AG04450 (cell line): ENCODE measurements at regions not wholly inside any gene's neighbourhood (a gene's known extent, or its start where the extent isn't known, plus 50 kb on each side); places are given as distances from the start of the nearest gene placed in this dataset.

ENCODE experiments used
- CTCF ChIA-PET: fragments of 300-600, 350-600 bp; formaldehyde crosslinking; extraction: SDS; loops from one replicate; lab custom pipeline; 2022; ENCODE audit warnings: antibody characterized with exemption, inconsistent platforms; lab: Charles Lee
- POLR2A ChIA-PET: fragments of 350-600 bp; formaldehyde crosslinking; extraction: SDS; loops from one replicate; lab custom pipeline; 2021; ENCODE audit warnings: antibody characterized with exemption, inconsistent platforms; lab: Yijun Ruan, JAX
- DNase-seq: peaks from one replicate; pipeline ENCODE4 v3.0.0-alpha.2; 2011; ENCODE audit warnings: low read depth, low spot score
- H3K27ac ChIP-seq: one replicate; pipeline ENCODE4 v1.5.1; 2012; ENCODE audit warnings: low read depth, low read length, control low read depth
- H3K27me3 ChIP-seq: one replicate; pipeline ENCODE4 v1.6.0; 2012; ENCODE audit warnings: low read length; ENCODE audit not compliant: control insufficient read depth, insufficient read depth
- H3K4me3 ChIP-seq: 2 replicates; pipeline ENCODE4 v1.5.1; 2011; ENCODE audit warnings: mild to moderate bottlenecking, low read depth, low read length, control low read depth
- H3K9me3 ChIP-seq: 2 replicates; pipeline ENCODE4 v1.5.1; 2012; ENCODE audit warnings: low read length; ENCODE audit not compliant: control insufficient read depth, insufficient read depth
- TF ChIP-seq, protein P1 (sequence below): IDR thresholded peaks from 2 replicates; pipeline ENCODE4 v1.5.1; 2011; ENCODE audit warnings: low read depth, low read length, control low read depth, inconsistent platforms

DNA sequence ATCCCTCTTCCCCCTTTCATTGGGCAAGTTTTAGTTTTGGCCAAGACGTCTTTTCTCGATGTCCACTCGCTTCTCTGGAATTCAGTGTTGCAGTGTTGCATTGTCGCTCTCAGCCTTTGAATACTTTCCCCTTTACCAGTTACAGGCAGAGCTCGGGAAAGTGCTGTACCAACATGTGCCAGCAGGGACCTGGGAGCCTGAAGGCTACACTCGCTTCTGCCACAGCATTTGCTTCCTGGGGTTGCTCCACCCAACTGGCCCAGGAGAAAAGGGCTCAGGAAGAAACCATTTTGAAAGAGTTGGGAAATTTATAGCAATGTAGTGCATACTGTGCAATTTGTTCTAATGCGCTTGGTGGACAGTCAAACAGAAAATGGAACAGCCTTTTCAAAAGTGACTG, 78.6 kb downstream of the LINC00237 start:
- ChIA-PET CTCF (interaction anchor here (0.6 kb wide), 1 partner anchor 204 kb away, joined by 4 read pairs; no protein-coding TSS in a partner anchor), POLR2A (no interaction called here)
- DNase-seq = no peak
- H3K27ac ChIP-seq = no peak overlapping the region
- TF ChIP-seq, protein P1, sequence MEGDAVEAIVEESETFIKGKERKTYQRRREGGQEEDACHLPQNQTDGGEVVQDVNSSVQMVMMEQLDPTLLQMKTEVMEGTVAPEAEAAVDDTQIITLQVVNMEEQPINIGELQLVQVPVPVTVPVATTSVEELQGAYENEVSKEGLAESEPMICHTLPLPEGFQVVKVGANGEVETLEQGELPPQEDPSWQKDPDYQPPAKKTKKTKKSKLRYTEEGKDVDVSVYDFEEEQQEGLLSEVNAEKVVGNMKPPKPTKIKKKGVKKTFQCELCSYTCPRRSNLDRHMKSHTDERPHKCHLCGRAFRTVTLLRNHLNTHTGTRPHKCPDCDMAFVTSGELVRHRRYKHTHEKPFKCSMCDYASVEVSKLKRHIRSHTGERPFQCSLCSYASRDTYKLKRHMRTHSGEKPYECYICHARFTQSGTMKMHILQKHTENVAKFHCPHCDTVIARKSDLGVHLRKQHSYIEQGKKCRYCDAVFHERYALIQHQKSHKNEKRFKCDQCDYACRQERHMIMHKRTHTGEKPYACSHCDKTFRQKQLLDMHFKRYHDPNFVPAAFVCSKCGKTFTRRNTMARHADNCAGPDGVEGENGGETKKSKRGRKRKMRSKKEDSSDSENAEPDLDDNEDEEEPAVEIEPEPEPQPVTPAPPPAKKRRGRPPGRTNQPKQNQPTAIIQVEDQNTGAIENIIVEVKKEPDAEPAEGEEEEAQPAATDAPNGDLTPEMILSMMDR = 0 out of 2 replicates have a peak, but pooled peaks have one; percentile 2
- peaks cover 8% of the 10 kb centered on the region for H3K9me3 ChIP-seq
- H3K27me3 ChIP-seq = no peaks in the 10 kb centered on the region
- H3K4me3 ChIP-seq = no peak overlapping the region

DNA sequence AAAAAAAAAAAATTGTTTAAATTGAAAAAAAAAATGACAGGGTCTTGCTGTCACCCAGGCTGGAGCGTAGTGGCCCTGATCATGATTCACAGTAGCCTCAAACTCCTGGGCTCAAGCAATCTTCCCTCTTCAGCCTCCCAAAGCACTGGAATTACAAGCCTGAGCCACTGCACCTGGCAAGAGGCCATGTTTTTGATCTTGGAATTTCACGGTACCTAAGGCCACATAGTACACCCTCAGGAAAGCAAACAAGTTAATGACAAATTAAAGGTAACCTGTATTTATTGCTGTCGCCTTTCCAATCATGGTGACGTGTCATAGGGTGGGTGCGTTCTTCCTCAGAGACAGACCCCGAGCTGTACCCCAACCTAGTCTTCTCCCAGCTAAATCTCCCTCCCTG, 79.2 kb downstream of the LINC00237 start:
- peaks cover 8% of the 10 kb centered on the region for H3K9me3 ChIP-seq
- TF ChIP-seq, protein P1 = no peak
- ChIA-PET POLR2A (no interaction called here), CTCF (no interaction called here)
- H3K27ac ChIP-seq = no peak overlapping the region
- H3K27me3 ChIP-seq = no peaks in the 10 kb centered on the region
- no peak overlapping the region for H3K4me3 ChIP-seq
- no peak for DNase-seq

DNA sequence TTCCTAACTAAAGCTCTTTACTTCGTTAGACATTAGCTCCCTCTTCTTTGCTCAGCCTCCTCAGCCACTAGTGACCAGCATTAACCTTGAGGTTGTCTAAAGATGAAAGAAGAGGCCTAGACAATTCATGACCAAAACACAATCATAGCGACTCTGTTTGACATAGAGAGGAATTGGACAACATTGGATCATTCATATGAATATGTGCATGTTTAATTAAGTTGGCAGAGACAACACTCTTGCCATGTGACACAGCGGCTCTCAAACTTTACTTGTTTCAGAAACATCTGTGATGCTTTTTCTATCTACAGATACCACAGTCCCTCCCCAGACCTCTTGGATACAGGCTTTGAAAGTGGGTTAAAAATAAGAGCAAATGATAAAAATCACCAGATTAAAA, 81.7 kb downstream of the LINC00237 start:
- H3K9me3 ChIP-seq = peaks cover 9% of the 10 kb centered on the region
- no peak overlapping the region for H3K27ac ChIP-seq
- no peaks in the 10 kb centered on the region for H3K27me3 ChIP-seq
- TF ChIP-seq, protein P1 = no peak
- ChIA-PET CTCF (no interaction called here), POLR2A (no interaction called here)
- DNase-seq = no peak
- H3K4me3 ChIP-seq = no peak overlapping the region

DNA sequence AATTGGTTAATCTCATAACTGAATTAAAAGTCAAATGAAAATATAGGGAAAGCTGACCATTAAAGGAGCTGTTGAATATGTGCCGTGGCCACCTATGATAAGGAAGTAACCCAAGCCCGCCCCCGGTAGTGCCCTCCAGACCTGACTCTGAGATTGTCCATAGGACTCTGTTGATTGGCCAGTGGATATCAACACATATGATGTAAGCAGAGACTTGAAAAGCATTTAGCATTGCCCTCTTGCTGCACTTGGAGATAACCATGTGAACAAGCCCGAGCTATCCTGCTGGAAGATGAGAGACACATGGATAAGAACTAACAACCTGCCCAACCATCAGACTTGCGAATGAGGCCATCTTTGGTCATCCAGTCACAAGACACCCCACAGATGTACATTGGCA, 83.2 kb downstream of the LINC00237 start:
- Histone ChIP-seq H3K9me3 (peaks cover 7% of the 10 kb centered on the region), H3K27ac (no peak overlapping the region), H3K4me3 (no peak overlapping the region), H3K27me3 (no peaks in the 10 kb centered on the region)
- POLR2A ChIA-PET = no interaction called here
- TF ChIP-seq, protein P1 = no peak
- DNase-seq = no peak
- CTCF ChIA-PET = no interaction called here

DNA sequence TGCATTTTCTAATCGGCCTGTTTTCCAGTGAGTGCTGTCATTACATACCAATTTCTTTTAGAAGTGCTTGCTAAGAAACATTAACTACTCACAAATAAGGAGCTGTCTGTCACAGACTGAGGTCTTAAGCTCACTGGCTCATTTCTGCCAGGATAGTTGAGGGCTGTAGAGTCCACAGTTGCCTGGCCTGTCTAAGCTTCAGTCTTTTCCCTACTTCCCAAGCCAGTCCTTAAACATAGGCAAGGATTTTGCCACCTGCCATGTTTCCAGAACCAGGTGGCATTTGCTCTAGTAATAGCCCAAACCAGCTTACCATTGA, 84.7 kb downstream of the LINC00237 start:
- Histone ChIP-seq H3K27ac (no peak overlapping the region), H3K9me3 (peaks cover 7% of the 10 kb centered on the region), H3K4me3 (no peak overlapping the region), H3K27me3 (no peaks in the 10 kb centered on the region)
- ChIA-PET CTCF (no interaction called here), POLR2A (no interaction called here)
- no peak for DNase-seq
- TF ChIP-seq, protein P1 = no peak
